HT-29 (cell line): ENCODE measurements at regions not wholly inside any gene's neighbourhood (a gene's known extent, or its start where the extent isn't known, plus 50 kb on each side); places are given as distances from the start of the nearest gene placed in this dataset.
"Not testable (repeated sequence)": the region's sequence is repeated elsewhere in the genome, so short reads cannot be mapped to it uniquely, and the experiment has no call there.

Experiments used
- DNase-seq: peaks from one replicate; pipeline ENCODE4 v3.0.0-alpha.2; 2015; ENCODE audit warnings: low spot score

GRCh38 chr5:56686337-56687195, 128.8 kb upstream of the MAP3K1 start:
- no peak for DNase-seq

GRCh38 chr5:56685503-56686217, 129.7 kb upstream of the MAP3K1 start:
- DNase-seq = no peak

GRCh38 chr5:56684159-56684558, 131.2 kb upstream of the MAP3K1 start:
- no peak for DNase-seq

GRCh38 chr5:56683733-56684132, 131.6 kb upstream of the MAP3K1 start:
- no peak for DNase-seq

- no peak for DNase-seq
Observed at GRCh38 chr5:56683281-56683680, 132.1 kb upstream of the MAP3K1 start.

GRCh38 chr5:56681346-56681745, 134.0 kb upstream of the MAP3K1 start:
- no peak for DNase-seq

- DNase-seq = no peak
Observed at GRCh38 chr5:56680731-56681130, 134.6 kb upstream of the MAP3K1 start.

- no peak for DNase-seq
Observed at GRCh38 chr5:56677690-56678305, 137.6 kb upstream of the MAP3K1 start.

GRCh38 chr5:56676091-56676768, 139.1 kb upstream of the MAP3K1 start:
- DNase-seq = peak; percentile 14

GRCh38 chr5:56674441-56674840, 140.9 kb upstream of the MAP3K1 start:
- no peak for DNase-seq

- DNase-seq = no peak
Observed at GRCh38 chr5:56673171-56673570, 142.2 kb upstream of the MAP3K1 start.

- DNase-seq = no peak
Observed at GRCh38 chr5:56671571-56671970, 143.8 kb upstream of the MAP3K1 start.

- DNase-seq = no peak
Observed at GRCh38 chr5:56670916-56671315, 144.4 kb upstream of the MAP3K1 start.

- DNase-seq = no peak
Observed at GRCh38 chr5:56669534-56670483, 145.5 kb upstream of the MAP3K1 start.

- peak; percentile 77 for DNase-seq
Observed at GRCh38 chr5:56668996-56669395, 146.4 kb upstream of the MAP3K1 start.

- DNase-seq = no peak
Observed at GRCh38 chr5:56667692-56668091, 147.7 kb upstream of the MAP3K1 start.

GRCh38 chr5:56666901-56667300, 148.4 kb upstream of the MAP3K1 start:
- no peak for DNase-seq

GRCh38 chr5:56665117-56665516, 150.2 kb upstream of the MAP3K1 start:
- DNase-seq = not testable (repeated sequence)

GRCh38 chr5:56664025-56664424, 151.3 kb upstream of the MAP3K1 start:
- DNase-seq = no peak

- DNase-seq = no peak
Observed at GRCh38 chr5:56663523-56663922, 151.8 kb upstream of the MAP3K1 start.

- no peak for DNase-seq
Observed at GRCh38 chr5:56662893-56663292, 152.5 kb upstream of the MAP3K1 start.
